K562 (cell line): ENCODE measurements at regions not wholly inside any gene's neighbourhood (a gene's known extent, or its start where the extent isn't known, plus 50 kb on each side); places are given as distances from the start of the nearest gene placed in this dataset.

ENCODE experiments used
- ATAC-seq: fragments of 200-7000 bp; cut with Tn5 transposase; 3 replicates; pipeline ENCODE4 v1.9.1; 2020; ENCODE audit warnings: moderate library complexity
- BruUV-seq: library from RNA; stranded (reverse); fragments of 400-500 nt; replicated peaks from 2 replicates; lab custom pipeline; 2021; lab: Mats Ljungman, UMichigan
- CTCF ChIA-PET: fragments of 300-600 bp; formaldehyde crosslinking; extraction: SDS; loops from one replicate; lab custom pipeline; 2021; ENCODE audit warnings: low intra/inter-chr PET ratio; lab: Yijun Ruan, JAX
- POLR2A ChIA-PET: fragments of 300-600, 350-650 bp; sonication (Branson Sonifier 250); formaldehyde crosslinking; extraction: SDS; loops from one replicate; lab custom pipeline; 2021; ENCODE audit warnings: antibody characterized with exemption, inconsistent platforms; lab: Yijun Ruan, JAX
- DNase-seq, 4 experiments: peaks; one replicate each; pipeline versions ENCODE4 v3.0.0 to v3.0.0-alpha.2; 2011 to 2018; ENCODE audit warnings: low spot score in 3 of 4, mixed read lengths in 3 of 4; ENCODE audit errors: extremely low read depth in 1 of 4
- FAIRE-seq: peaks from 2 replicates; lab custom pipeline; 2011; peaks lifted over from hg19 to GRCh38; lab: Jason Lieb, UNC
- H2AFZ ChIP-seq: 2 replicates; pipeline ENCODE4 v1.6.0; 2011; ENCODE audit warnings: low read depth, low read length, control low read depth, inconsistent platforms
- H3K27ac ChIP-seq: fragments of 200-600 bp; 3 replicates; pipeline ENCODE4 v1.8.0; 2011; ENCODE audit warnings: low read depth, mild to moderate bottlenecking, control low read depth, inconsistent platforms, low read length, moderate library complexity, mixed read lengths; ENCODE audit errors: extremely low read depth
- H3K27me3 ChIP-seq, 2 experiments: fragments of 300-600 bp in 1 of 2; 2 replicates in 1 of 2; 3 replicates in 1 of 2; pipeline versions ENCODE4 v1.6.0 to v1.8.0; 2011; ENCODE audit warnings: inconsistent platforms in 2 of 2, low read length in 2 of 2, mild to moderate bottlenecking in 1 of 2, mixed read lengths in 1 of 2, moderate library complexity in 1 of 2; ENCODE audit not compliant: control insufficient read depth in 2 of 2, insufficient read depth in 2 of 2
- H3K36me3 ChIP-seq: fragments of 300-600 bp; 3 replicates; pipeline ENCODE4 v1.8.0; 2011; ENCODE audit warnings: mild to moderate bottlenecking, low read length, inconsistent platforms; ENCODE audit not compliant: control insufficient read depth, insufficient read depth
- H3K4me1 ChIP-seq, 2 experiments: fragments of 200-600 bp in 1 of 2; replicated peaks in 1 of 2; 2 replicates in 1 of 2; 3 replicates in 1 of 2; pipeline versions ENCODE4 v1.5.1 to v1.8.0; 2011; ENCODE audit warnings: inconsistent platforms in 2 of 2, low read length in 2 of 2, mild to moderate bottlenecking in 1 of 2, mixed read lengths in 1 of 2, moderate library complexity in 1 of 2; ENCODE audit not compliant: control insufficient read depth in 2 of 2, insufficient read depth in 2 of 2
- H3K4me2 ChIP-seq: 2 replicates; pipeline ENCODE4 v1.6.1; 2011; ENCODE audit warnings: low read length, control low read depth, inconsistent platforms, mixed read lengths; ENCODE audit not compliant: insufficient read depth
- H3K4me3 ChIP-seq: fragments of 200-600 bp; sonication (generic), shearing (Covaris generic); 2 replicates; pipeline ENCODE4 v1.5.1; 2016; ENCODE audit warnings: control low read depth, inconsistent platforms
- H3K79me2 ChIP-seq: fragments of 200-600 bp; 3 replicates; pipeline ENCODE4 v1.8.0; 2011; ENCODE audit warnings: low read length, inconsistent platforms; ENCODE audit not compliant: control insufficient read depth, insufficient read depth
- H3K9ac ChIP-seq, 2 experiments: 2 replicates each; pipeline versions ENCODE4 v1.6.0 to v1.6.1; 2011; ENCODE audit warnings: low read depth in 2 of 2, low read length in 2 of 2, control low read depth in 1 of 2, inconsistent platforms in 1 of 2, mild to moderate bottlenecking in 1 of 2, mixed read lengths in 1 of 2; ENCODE audit not compliant: insufficient read depth in 1 of 2
- H3K9me1 ChIP-seq: one replicate; pipeline ENCODE4 v1.6.0; 2011; ENCODE audit warnings: inconsistent platforms, mild to moderate bottlenecking, low read length, moderate library complexity; ENCODE audit not compliant: control insufficient read depth, insufficient read depth
- H3K9me3 ChIP-seq: replicated peaks from 2 replicates; pipeline ENCODE4 v1.5.1; 2011; ENCODE audit warnings: low read depth, low read length, inconsistent platforms; ENCODE audit not compliant: control insufficient read depth, insufficient read depth
- H4K20me1 ChIP-seq: replicated peaks from 2 replicates; pipeline ENCODE4 v1.6.1; 2011; ENCODE audit warnings: low read length, inconsistent platforms, mixed read lengths; ENCODE audit not compliant: control insufficient read depth, insufficient read depth
- ARID2 ChIP-seq: fragments of 450-650 bp; IDR thresholded peaks from 2 replicates; pipeline ENCODE4 v1.6.1; 2017; ENCODE audit warnings: antibody characterized with exemption, mild to moderate bottlenecking
- COPS2 ChIP-seq: fragments of 450-650 bp; conservative IDR thresholded peaks from 2 replicates; pipeline ENCODE4 v1.6.1; 2016; ENCODE audit warnings: mild to moderate bottlenecking, moderate library complexity
- LCOR ChIP-seq: sonication (generic); formaldehyde crosslinking; IDR thresholded peaks from 2 replicates; pipeline ENCODE4 v1.8.0; 2022; ENCODE audit warnings: mild to moderate bottlenecking, missing genetic modification reagents
- MCM2 ChIP-seq: fragments of 450-650 bp; IDR thresholded peaks from 2 replicates; pipeline ENCODE4 v1.6.1; 2017; ENCODE audit warnings: low read depth, mild to moderate bottlenecking
- RFX7 ChIP-seq: fragments of 250-450 bp; sonication (Bioruptor Pico); IDR thresholded peaks from 2 replicates; pipeline ENCODE4 v1.5.1; 2021; ENCODE audit warnings: mild to moderate bottlenecking
- SAFB ChIP-seq: fragments of 200-400 bp; formaldehyde crosslinking; IDR thresholded peaks from 2 replicates; pipeline ENCODE4 v1.6.1; 2017; ENCODE audit warnings: low read depth, low read length, borderline replicate concordance
- WGBS: fragments of 100-300 bp; shearing (Covaris generic); methylation state at CpG from one replicate; pipeline ENCODE4 v1.1.6; 2016; ENCODE audit warnings: low coverage, mixed read lengths; ENCODE audit not compliant: insufficient coverage; ENCODE audit errors: missing lambda C conversion rate; 5-methylcytosine and 5-hydroxymethylcytosine counted together
- in situ Hi-C: fragments of 300-500 bp; cut with MboI; formaldehyde crosslinking; loops from 4 replicates; pipeline ENCODE4 v1.15.0; 2018; ENCODE audit warnings: inconsistent platforms, mixed read lengths
- intact Hi-C: fragments of 100-400 bp; cut with micrococcal nuclease; formaldehyde crosslinking; loops from 2 replicates; pipeline ENCODE4 v1.14.2; 2022
- TF ChIP-seq, protein P1 (sequence below), 2 experiments: fragments of 250-450 bp in 1 of 2; fragments of 450-650 bp in 1 of 2; sonication (Bioruptor Pico) in 1 of 2; IDR thresholded peaks; 2 replicates each; pipeline versions ENCODE4 v1.6.1 to v1.8.0; 2016 to 2021; ENCODE audit warnings: mild to moderate bottlenecking in 2 of 2, moderate library complexity in 2 of 2, missing compliant biosample characterization in 1 of 2, missing genetic modification characterization in 1 of 2

DNA sequence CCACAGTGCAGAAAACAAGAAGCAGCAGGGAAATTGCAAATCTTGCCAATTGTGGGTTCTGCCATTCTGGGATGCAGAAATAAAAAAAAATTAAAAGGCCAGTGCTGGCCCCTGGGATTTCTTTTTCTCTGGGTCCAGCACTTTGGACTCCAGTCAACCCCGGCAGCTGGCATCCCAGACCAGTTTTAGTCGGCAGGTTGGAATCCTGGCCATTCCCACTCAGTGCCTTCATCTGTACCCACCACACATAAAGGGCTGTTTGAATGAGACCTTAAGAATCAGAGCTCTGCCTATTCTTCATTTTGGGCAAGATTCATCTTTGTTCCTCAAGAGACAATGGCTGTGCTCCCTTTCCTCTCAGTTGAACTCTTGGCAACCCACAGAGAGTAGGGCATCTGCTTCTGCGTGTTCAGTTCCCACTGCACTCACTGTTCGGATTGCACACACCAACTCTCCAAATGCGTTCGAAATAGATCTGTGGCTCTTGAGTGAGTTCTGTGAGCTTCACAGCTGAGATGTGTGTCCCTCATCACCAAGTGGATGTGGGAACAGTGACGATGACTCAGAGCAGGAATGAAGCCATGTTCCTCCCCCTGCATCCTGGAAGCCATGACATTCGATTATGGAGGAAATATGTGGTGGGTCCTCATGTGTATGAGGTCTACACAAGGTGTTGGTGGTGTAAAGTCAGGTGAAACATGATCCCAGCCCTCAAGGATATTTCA is 63.0 kb upstream of the EGFR start:
- no peaks in the 10 kb centered on the region for H3K79me2 ChIP-seq
- no peak overlapping the region for H2AFZ ChIP-seq
- no peak overlapping the region for H3K27ac ChIP-seq
- no peaks in the 10 kb centered on the region for H4K20me1 ChIP-seq
- ChIA-PET CTCF (no interaction called here), POLR2A (no interaction called here)
- H3K27me3 ChIP-seq: peaks cover 0 to 6% of the 10 kb centered on the region in 2 experiments; a peak in 2 of 5 replicates
- BruUV-seq: no TSS peak
- H3K36me3 ChIP-seq: no peaks in the 10 kb centered on the region
- TF ChIP-seq COPS2: no peak
- H3K9ac ChIP-seq: no peak overlapping the region
- intact Hi-C loops (no loop called here), in situ Hi-C loops (no loop called here)
- H3K4me1 ChIP-seq: no peaks in the 10 kb centered on the region
- H3K9me1 ChIP-seq: no peaks in the 10 kb centered on the region
- H3K9me3 ChIP-seq: no peaks in the 10 kb centered on the region
- DNase-seq: no peak
- H3K4me2 ChIP-seq: no peak overlapping the region
- WGBS: 0% methylated on average over 8 of the region's 8 CpGs
- H3K4me3 ChIP-seq: no peak overlapping the region
- FAIRE-seq: no peak
- ATAC-seq: no peak

DNA sequence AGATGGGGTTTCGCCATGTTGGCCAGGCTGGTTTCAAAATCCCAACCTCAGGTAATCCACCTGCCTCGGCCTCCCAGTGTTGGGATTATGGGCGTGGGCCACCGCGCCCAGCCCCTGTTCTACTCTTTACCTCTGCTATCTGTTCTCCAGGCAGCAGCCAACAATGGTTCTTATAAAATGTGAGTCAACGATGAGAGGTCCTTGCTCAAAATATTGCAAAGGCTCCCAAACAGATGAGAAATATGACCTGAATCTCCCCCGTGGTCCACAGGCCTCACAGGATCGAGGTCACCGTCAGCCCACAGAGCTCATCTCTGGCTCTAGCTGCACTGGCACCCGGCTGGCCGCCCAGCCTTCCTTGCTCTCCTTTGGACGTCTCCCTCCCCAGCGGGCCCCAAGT is 62.0 kb upstream of the EGFR start:
- in situ Hi-C loops: no loop called here
- Histone ChIP-seq H3K79me2 (no peaks in the 10 kb centered on the region), H3K9ac (no peak overlapping the region; a peak in 1 of 4 replicates), H3K4me1 (no peaks in the 10 kb centered on the region), H2AFZ (no peak overlapping the region), H3K9me3 (no peaks in the 10 kb centered on the region), H3K27ac (no peak overlapping the region), H3K4me3 (no peak overlapping the region), H3K27me3 (peaks cover 0 to 6% of the 10 kb centered on the region in 2 experiments; a peak in 2 of 5 replicates), H3K36me3 (no peaks in the 10 kb centered on the region), H4K20me1 (no peaks in the 10 kb centered on the region), H3K4me2 (no peak overlapping the region), H3K9me1 (no peaks in the 10 kb centered on the region)
- intact Hi-C loops: no loop called here
- ATAC-seq: no peak
- TF ChIP-seq ARID2: no peak
- no peak for TF ChIP-seq RFX7
- no peak for TF ChIP-seq MCM2
- TF ChIP-seq, protein P1, sequence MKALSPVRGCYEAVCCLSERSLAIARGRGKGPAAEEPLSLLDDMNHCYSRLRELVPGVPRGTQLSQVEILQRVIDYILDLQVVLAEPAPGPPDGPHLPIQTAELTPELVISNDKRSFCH (CRISPR knock-in tag; IDR thresholded peaks at IDR 0.05): no peak
- TF ChIP-seq, protein P1 (tag; IDR thresholded peaks at IDR 0.05): no peak
- TF ChIP-seq LCOR: no peak
- no peak for TF ChIP-seq SAFB
- FAIRE-seq: no peak
- WGBS: 0% methylated on average over 10 of the region's 13 CpGs
- ChIA-PET CTCF (no interaction called here), POLR2A (no interaction called here)
- BruUV-seq: no TSS peak
- no peak for DNase-seq
